IMR-90 (cell line): ENCODE measurements at regions not wholly inside any gene's neighbourhood (a gene's known extent, or its start where the extent isn't known, plus 50 kb on each side); places are given as distances from the start of the nearest gene placed in this dataset.
A peak's percentile ranks its signal among the peaks of the same experiment; 100 is the strongest.

Experiments used
- ATAC-seq: fragments of 200-7000 bp; cut with Tn5 transposase; 2 replicates; pipeline ENCODE4 v1.9.1; 2020; ENCODE audit warnings: low read depth, mild to moderate bottlenecking, moderate library complexity
- BruUV-seq: library from RNA; stranded (reverse); fragments of 400-500 nt; replicated peaks from 2 replicates; lab custom pipeline; 2021; lab: Mats Ljungman, UMichigan
- CTCF ChIA-PET: fragments of 300-600 bp; formaldehyde crosslinking; extraction: SDS; loops from one replicate; lab custom pipeline; 2021; ENCODE audit warnings: antibody characterized with exemption; lab: Yijun Ruan, JAX
- POLR2A ChIA-PET: fragments of 300-600 bp; sonication (Branson Sonifier 250); formaldehyde crosslinking; loops from one replicate; lab custom pipeline; 2022; ENCODE audit warnings: antibody characterized with exemption; ENCODE audit not compliant: unreplicated experiment; lab: Charles Lee
- DNase-seq: peaks from one replicate; pipeline ENCODE4 v3.0.0; 2013
- H2AFZ ChIP-seq: replicated peaks from 2 replicates; pipeline ENCODE3; 2013; ENCODE audit warnings: low read length, mild to moderate bottlenecking; ENCODE audit not compliant: poor library complexity
- H2AK5ac ChIP-seq: 2 replicates; pipeline ENCODE4 v1.6.1; 2013; ENCODE audit warnings: low read depth, low read length, inconsistent platforms
- H2AK9ac ChIP-seq: replicated peaks from 2 replicates; pipeline ENCODE3; 2013; ENCODE audit warnings: mild to moderate bottlenecking, low read depth, low read length, moderate library complexity; ENCODE audit not compliant: poor library complexity
- H2BK120ac ChIP-seq: 2 replicates; pipeline ENCODE4 v1.6.1; 2013; ENCODE audit warnings: low read depth, low read length, inconsistent platforms
- H2BK15ac ChIP-seq: 3 replicates; pipeline ENCODE4 v1.6.1; 2013; ENCODE audit warnings: low read depth, low read length, inconsistent platforms
- H2BK20ac ChIP-seq: 2 replicates; pipeline ENCODE4 v1.6.1; 2013; ENCODE audit warnings: low read depth, mild to moderate bottlenecking, inconsistent platforms, low read length, moderate library complexity
- H2BK5ac ChIP-seq: 2 replicates; pipeline ENCODE4 v1.6.1; 2013; ENCODE audit warnings: mild to moderate bottlenecking, low read depth, low read length, inconsistent platforms; ENCODE audit not compliant: poor library complexity, severe bottlenecking
- H3K14ac ChIP-seq: replicated peaks from 2 replicates; pipeline ENCODE4 v1.6.1; 2013; ENCODE audit warnings: low read depth, low read length, inconsistent platforms
- H3K18ac ChIP-seq: 2 replicates; pipeline ENCODE4 v1.6.1; 2013; ENCODE audit warnings: low read depth, low read length, control low read depth
- H3K23ac ChIP-seq: 2 replicates; pipeline ENCODE4 v1.6.1; 2013; ENCODE audit warnings: low read depth, low read length, inconsistent platforms
- H3K27ac ChIP-seq: 2 replicates; pipeline ENCODE4 v1.5.1; 2013; ENCODE audit warnings: mild to moderate bottlenecking, control low read depth, low read length; ENCODE audit not compliant: insufficient read depth
- H3K27me3 ChIP-seq: 2 replicates; pipeline ENCODE4 v1.6.1; 2013; ENCODE audit warnings: low read length; ENCODE audit not compliant: control insufficient read depth, insufficient read depth
- H3K36me3 ChIP-seq: 2 replicates; pipeline ENCODE4 v1.6.1; 2013; ENCODE audit warnings: low read length, mixed read lengths; ENCODE audit not compliant: control insufficient read depth, insufficient read depth
- H3K4ac ChIP-seq: 2 replicates; pipeline ENCODE4 v1.6.1; 2013; ENCODE audit warnings: low read depth, low read length, inconsistent platforms
- H3K4me1 ChIP-seq: 2 replicates; pipeline ENCODE4 v1.6.1; 2013; ENCODE audit warnings: low read length, mixed read lengths; ENCODE audit not compliant: control insufficient read depth, insufficient read depth
- H3K4me2 ChIP-seq: 2 replicates; pipeline ENCODE4 v1.6.1; 2013; ENCODE audit warnings: low read depth, mild to moderate bottlenecking, control low read depth, low read length, moderate library complexity
- H3K4me3 ChIP-seq: 2 replicates; pipeline ENCODE4 v1.5.1; 2013; ENCODE audit warnings: low read depth, mild to moderate bottlenecking, control low read depth, low read length, moderate library complexity; ENCODE audit not compliant: insufficient read depth
- H3K56ac ChIP-seq: 2 replicates; pipeline ENCODE4 v1.6.1; 2013; ENCODE audit warnings: low read length, inconsistent platforms; ENCODE audit not compliant: insufficient read depth; ENCODE audit errors: extremely low read depth
- H3K79me1 ChIP-seq, 2 experiments: 2 replicates each; pipeline ENCODE4 v1.6.1; 2013; ENCODE audit warnings: low read length in 2 of 2, inconsistent platforms in 1 of 2, low read depth in 1 of 2
- H3K9ac ChIP-seq: 2 replicates; pipeline ENCODE4 v1.6.1; 2013; ENCODE audit warnings: low read depth, low read length, control low read depth
- H3K9me1 ChIP-seq: 2 replicates; pipeline ENCODE4 v1.6.1; 2013; ENCODE audit warnings: low read length, inconsistent platforms; ENCODE audit not compliant: insufficient read depth
- H3K9me3 ChIP-seq: 2 replicates; pipeline ENCODE4 v1.6.1; 2013; ENCODE audit warnings: low read length; ENCODE audit not compliant: control insufficient read depth, insufficient read depth
- H4K20me1 ChIP-seq: 2 replicates; pipeline ENCODE4 v1.6.1; 2013; ENCODE audit warnings: low read length, inconsistent platforms; ENCODE audit not compliant: insufficient read depth
- H4K5ac ChIP-seq: 2 replicates; pipeline ENCODE4 v1.6.1; 2013; ENCODE audit warnings: mild to moderate bottlenecking, low read depth, low read length, control low read depth
- H4K8ac ChIP-seq, 2 experiments: 2 replicates each; pipeline ENCODE4 v1.6.1; 2013; ENCODE audit warnings: low read depth in 2 of 2, low read length in 2 of 2, control low read depth in 1 of 2, inconsistent platforms in 1 of 2
- H4K91ac ChIP-seq: 2 replicates; pipeline ENCODE4 v1.6.1; 2013; ENCODE audit warnings: low read depth, low read length, inconsistent platforms; ENCODE audit not compliant: insufficient read depth
- BHLHE40 ChIP-seq: fragments of 150-350 bp; IDR thresholded peaks from 2 replicates; pipeline ENCODE4 v1.6.1; 2016; ENCODE audit warnings: mild to moderate bottlenecking, low read depth, low read length
- CEBPB ChIP-seq: IDR thresholded peaks from 2 replicates; pipeline ENCODE4 v1.6.1; 2012; ENCODE audit warnings: low read depth, low read length, improper control_type of control experiment
- CHD1 ChIP-seq: IDR thresholded peaks from 2 replicates; pipeline ENCODE4 v1.6.1; 2012; ENCODE audit warnings: low read depth, low read length, improper control_type of control experiment
- CTCF ChIP-seq: conservative IDR thresholded peaks from 2 replicates; pipeline ENCODE4 v1.5.1; 2012; ENCODE audit warnings: mild to moderate bottlenecking, low read depth, low read length, improper control_type of control experiment
- FOS ChIP-seq: fragments of 150-350 bp; IDR thresholded peaks from 2 replicates; pipeline ENCODE4 v1.6.1; 2016; ENCODE audit warnings: low read depth, low read length
- MAFK ChIP-seq: IDR thresholded peaks from 2 replicates; pipeline ENCODE4 v1.6.1; 2012; ENCODE audit warnings: low read depth, low read length, improper control_type of control experiment
- MAZ ChIP-seq: IDR thresholded peaks from 2 replicates; pipeline ENCODE4 v1.6.1; 2012; ENCODE audit warnings: low read depth, mild to moderate bottlenecking, low read length, improper control_type of control experiment, moderate library complexity, borderline replicate concordance
- MXI1 ChIP-seq: IDR thresholded peaks from 2 replicates; pipeline ENCODE4 v1.6.1; 2012; ENCODE audit warnings: low read depth, mild to moderate bottlenecking, low read length, moderate library complexity, borderline replicate concordance
- NFE2L2 ChIP-seq: fragments of 150-350 bp; IDR thresholded peaks from 2 replicates; pipeline ENCODE4 v1.6.1; 2016; ENCODE audit warnings: low read depth, mild to moderate bottlenecking, low read length
- POLR2A ChIP-seq: IDR thresholded peaks from 2 replicates; pipeline ENCODE4 v1.6.1; 2012; ENCODE audit warnings: mild to moderate bottlenecking, low read depth, low read length
- RCOR1 ChIP-seq: IDR thresholded peaks from 2 replicates; pipeline ENCODE4 v1.6.1; 2012; ENCODE audit warnings: mild to moderate bottlenecking, low read length, improper control_type of control experiment; ENCODE audit not compliant: insufficient replicate concordance
- RFX5 ChIP-seq: IDR thresholded peaks from 2 replicates; pipeline ENCODE4 v1.8.0; 2012; ENCODE audit warnings: low read depth, mild to moderate bottlenecking, low read length, moderate library complexity
- SMC3 ChIP-seq: fragments of 150-350 bp; IDR thresholded peaks from 2 replicates; pipeline ENCODE4 v1.6.1; 2016; ENCODE audit warnings: low read depth, mild to moderate bottlenecking, antibody characterized with exemption, low read length, moderate library complexity
- WGBS, 2 experiments: methylation state at CpG; one replicate each; pipeline versions ENCODE4 v1.1.5 to v1.1.7; 2013; ENCODE audit warnings: missing lambda C conversion rate in 2 of 2; ENCODE audit not compliant: insufficient read length in 1 of 2; ENCODE audit errors: extremely low coverage in 2 of 2; 5-methylcytosine and 5-hydroxymethylcytosine counted together
- dilution Hi-C: fragments of 300-500 bp; cut with HindIII; formaldehyde crosslinking; loops from one replicate; pipeline ENCODE4 v1.14.3; 2018; ENCODE audit warnings: low sequenced_read_pairs; ENCODE audit not compliant: unreplicated experiment
- in situ Hi-C: fragments of 300-500 bp; cut with MboI; formaldehyde crosslinking; loops from 3 replicates; pipeline ENCODE4 v1.14.3; 2019; ENCODE audit warnings: low sequenced_read_pairs, inconsistent platforms, mixed read lengths
- intact Hi-C: fragments of 100-400 bp; cut with micrococcal nuclease; formaldehyde crosslinking; loops from 2 replicates; pipeline ENCODE4 v1.10.0; 2022
- TF ChIP-seq, protein P1 (sequence below): fragments of 150-350 bp; IDR thresholded peaks from 2 replicates; pipeline ENCODE4 v1.6.1; 2016; ENCODE audit warnings: low read depth, mild to moderate bottlenecking, low read length, moderate library complexity, borderline replicate concordance

GRCh38 chr21:41615613-41616012, 107.7 kb upstream of the TMPRSS2 start:
- peak overlapping the region in 1 of 2 experiments; percentile 58; a peak in 3 of 4 replicates for H4K8ac ChIP-seq
- ChIA-PET CTCF (interaction anchor here (0.7 to 2.3 kb wide), 4 partner anchors 153 to 262 kb away, joined by 3 to 10 read pairs (median 4); no protein-coding TSS in a partner anchor), POLR2A (interaction anchor here (0.6 kb wide), 1 partner anchor 70 kb away, joined by 7 read pairs; no protein-coding TSS in a partner anchor)
- no peak overlapping the region for H2AFZ ChIP-seq
- H3K4me2 ChIP-seq = peak overlapping the region; percentile 69
- no peaks in the 10 kb centered on the region for H3K79me1 ChIP-seq
- H2BK20ac ChIP-seq = peak overlapping the region; percentile 80
- H3K4me3 ChIP-seq = no peak overlapping the region
- H3K56ac ChIP-seq = 0 out of 2 replicates have a peak overlapping the region, but pooled peaks have one; percentile 57
- BruUV-seq = no TSS peak
- H2BK5ac ChIP-seq = peak overlapping the region; percentile 86
- ATAC-seq = peak; percentile 67
- peak overlapping the region; percentile 73 for H4K91ac ChIP-seq
- 0 out of 2 replicates have a peak overlapping the region, but pooled peaks have one; percentile 3 for H3K14ac ChIP-seq
- 0 out of 2 replicates have a peak overlapping the region, but pooled peaks have one; percentile 55 for H3K23ac ChIP-seq
- H2BK120ac ChIP-seq = peak overlapping the region; percentile 87
- no peaks in the 10 kb centered on the region for H3K9me3 ChIP-seq
- H4K20me1 ChIP-seq = peaks cover 6% of the 10 kb centered on the region; the same call in 1 of the 2 replicates
- peak overlapping the region; percentile 91; the same call in 1 of the 2 replicates for H3K27ac ChIP-seq
- H3K36me3 ChIP-seq = no peaks in the 10 kb centered on the region
- H3K18ac ChIP-seq = peak overlapping the region; percentile 39; the same call in 1 of the 2 replicates
- peak; percentile 99 for DNase-seq
- intact Hi-C loops (loop anchor here (2.0 kb wide), 1 partner anchor 263 kb away; the partner anchor contains the start of gene PRDM15), dilution Hi-C loops (no loop called here), in situ Hi-C loops (loop anchor here (5.0 to 10.0 kb wide), 2 partner anchors 152 to 499 kb away; partner anchors contain the start of gene RIPK4)
- H3K4ac ChIP-seq = peak overlapping the region; percentile 79; the same call in 1 of the 2 replicates
- no peak overlapping the region for H2AK5ac ChIP-seq
- no peak overlapping the region; the same call in 2 of the 3 replicates for H2BK15ac ChIP-seq
- H3K27me3 ChIP-seq = no peaks in the 10 kb centered on the region
- peak overlapping the region; percentile 28; the same call in 1 of the 2 replicates for H4K5ac ChIP-seq
- H3K9ac ChIP-seq = no peak overlapping the region
- 0% methylated on average over 1 of the region's 1 CpG; no CpG with 5 or more reads in 1 of the 2 experiments for WGBS, 2 experiments
- no peak overlapping the region for H2AK9ac ChIP-seq
- H3K9me1 ChIP-seq = peaks cover 15% of the 10 kb centered on the region
- peaks cover 19% of the 10 kb centered on the region for H3K4me1 ChIP-seq
- peak; percentile 31; the same call in 1 of the 2 replicates for TF ChIP-seq MAFK
- TF ChIP-seq RFX5 = no peak
- 0 out of 2 replicates have a peak, but pooled peaks have one; percentile 60 for TF ChIP-seq CHD1
- TF ChIP-seq CEBPB = peak; percentile 92
- no peak for TF ChIP-seq NFE2L2
- peak; percentile 64 for TF ChIP-seq FOS
- TF ChIP-seq, protein P1, sequence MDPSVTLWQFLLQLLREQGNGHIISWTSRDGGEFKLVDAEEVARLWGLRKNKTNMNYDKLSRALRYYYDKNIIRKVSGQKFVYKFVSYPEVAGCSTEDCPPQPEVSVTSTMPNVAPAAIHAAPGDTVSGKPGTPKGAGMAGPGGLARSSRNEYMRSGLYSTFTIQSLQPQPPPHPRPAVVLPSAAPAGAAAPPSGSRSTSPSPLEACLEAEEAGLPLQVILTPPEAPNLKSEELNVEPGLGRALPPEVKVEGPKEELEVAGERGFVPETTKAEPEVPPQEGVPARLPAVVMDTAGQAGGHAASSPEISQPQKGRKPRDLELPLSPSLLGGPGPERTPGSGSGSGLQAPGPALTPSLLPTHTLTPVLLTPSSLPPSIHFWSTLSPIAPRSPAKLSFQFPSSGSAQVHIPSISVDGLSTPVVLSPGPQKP = no peak
- TF ChIP-seq MXI1 = no peak
- no peak for TF ChIP-seq BHLHE40
- no peak for TF ChIP-seq POLR2A
- peak; percentile 73 for TF ChIP-seq RCOR1
- no peak for TF ChIP-seq SMC3
- TF ChIP-seq CTCF = no peak
- TF ChIP-seq MAZ = no peak; the same call in 1 of the 2 replicates
